Lower leg skin (tissue), 4 donors: ENCODE measurements at regions not wholly inside any gene's neighbourhood (a gene's known extent, or its start where the extent isn't known, plus 50 kb on each side); places are given as distances from the start of the nearest gene placed in this dataset.

Experiments
- DNase-seq, 2 donors: peaks; one replicate each; pipeline ENCODE4 v3.0.0-alpha.2; 2019; ENCODE audit warnings: low spot score in 2 of 2
- H3K4me3 ChIP-seq: fragments of 200-600 bp; sonication (generic); 2 replicates; pipeline ENCODE4 v1.5.1; 2017; ENCODE audit warnings: mild to moderate bottlenecking, low read depth; ENCODE audit not compliant: poor library complexity, severe bottlenecking
- CTCF ChIP-seq, 3 donors: fragments of 450-650 bp; IDR thresholded peaks; one replicate each; pipeline ENCODE4 v1.5.1; 2016; ENCODE audit warnings: antibody characterized with exemption in 3 of 3, mild to moderate bottlenecking in 3 of 3, moderate library complexity in 2 of 3
- POLR2A ChIP-seq, 2 donors: fragments of 450-650 bp; IDR thresholded peaks; one replicate each; pipeline ENCODE4 v1.6.1; 2016 to 2017; ENCODE audit warnings: antibody characterized with exemption in 2 of 2, mild to moderate bottlenecking in 1 of 2, moderate library complexity in 1 of 2
- WGBS, 2 donors: methylation state at CpG; one replicate each; pipeline ENCODE4 v1.1.5; 2018; 5-methylcytosine and 5-hydroxymethylcytosine counted together
- intact Hi-C: fragments of 100-400 bp; cut with DNase I; formaldehyde crosslinking; loops from one replicate; pipeline ENCODE4 v1.15.0; 2023; ENCODE audit warnings: low total_unique reads

GRCh38 chr12:25757037-25757665 lies 201.3 kb upstream of the RASSF8 start:
- DNase-seq, result no peak
- H3K4me3 ChIP-seq, result no peak overlapping the region
- TF ChIP-seq CTCF (IDR thresholded peaks at IDR 0.05) (no peak), POLR2A (IDR thresholded peaks at IDR 0.05) (no peak)
- intact Hi-C loops, result no loop called here
- WGBS, 2 donors, result 91 to 96% methylated on average over 1 of the region's 1 CpG

- 85 to 96% methylated on average over 2 of the region's 2 CpGs for WGBS, 2 donors
- intact Hi-C loops, result no loop called here
- H3K4me3 ChIP-seq, result no peak overlapping the region
- DNase-seq, result no peak
- TF ChIP-seq CTCF (IDR thresholded peaks at IDR 0.05), result no peak
- no peak for TF ChIP-seq POLR2A (IDR thresholded peaks at IDR 0.05)
Observed at GRCh38 chr12:25759752-25760151, 198.7 kb upstream of the RASSF8 start.

GRCh38 chr12:25761356-25761755 lies 197.1 kb upstream of the RASSF8 start:
- WGBS, 2 donors, result 50 to 56% methylated on average over 3 of the region's 3 CpGs
- intact Hi-C loops, result no loop called here
- no peak overlapping the region for H3K4me3 ChIP-seq
- no peak for DNase-seq
- TF ChIP-seq POLR2A (IDR thresholded peaks at IDR 0.05) (no peak), CTCF (IDR thresholded peaks at IDR 0.05) (no peak)

DNA sequence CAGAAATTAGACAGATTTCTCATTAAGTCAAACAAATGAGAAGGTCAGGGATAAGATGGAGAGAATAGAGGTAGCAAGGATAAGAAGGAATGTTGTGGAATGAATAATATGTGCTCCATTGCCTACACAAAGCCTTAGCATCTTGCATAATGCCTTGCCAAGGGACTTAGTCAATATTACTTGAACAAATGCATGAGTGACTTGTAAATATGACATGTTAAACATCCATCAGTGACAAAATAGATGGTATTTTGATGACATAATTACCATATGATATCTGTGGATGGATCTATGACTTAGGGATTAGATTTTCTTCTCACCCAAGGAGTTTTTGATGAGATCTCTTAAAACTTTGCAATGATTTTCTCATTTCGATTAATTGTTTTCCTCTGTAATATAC lies 194.1 kb upstream of the RASSF8 start:
- TF ChIP-seq CTCF (IDR thresholded peaks at IDR 0.05) (no peak), POLR2A (IDR thresholded peaks at IDR 0.05) (no peak)
- no peak for DNase-seq
- H3K4me3 ChIP-seq, result no peak overlapping the region
- 94 to 98% methylated on average over 1 of the region's 1 CpG for WGBS, 2 donors
- intact Hi-C loops, result no loop called here

- DNase-seq, result no peak
- intact Hi-C loops, result no loop called here
- TF ChIP-seq CTCF (IDR thresholded peaks at IDR 0.05) (no peak), POLR2A (IDR thresholded peaks at IDR 0.05) (no peak)
- 60 to 74% methylated on average over 3 of the region's 3 CpGs for WGBS, 2 donors
- H3K4me3 ChIP-seq, result no peak overlapping the region
Observed at GRCh38 chr12:25764892-25765291, 193.6 kb upstream of the RASSF8 start.

DNA sequence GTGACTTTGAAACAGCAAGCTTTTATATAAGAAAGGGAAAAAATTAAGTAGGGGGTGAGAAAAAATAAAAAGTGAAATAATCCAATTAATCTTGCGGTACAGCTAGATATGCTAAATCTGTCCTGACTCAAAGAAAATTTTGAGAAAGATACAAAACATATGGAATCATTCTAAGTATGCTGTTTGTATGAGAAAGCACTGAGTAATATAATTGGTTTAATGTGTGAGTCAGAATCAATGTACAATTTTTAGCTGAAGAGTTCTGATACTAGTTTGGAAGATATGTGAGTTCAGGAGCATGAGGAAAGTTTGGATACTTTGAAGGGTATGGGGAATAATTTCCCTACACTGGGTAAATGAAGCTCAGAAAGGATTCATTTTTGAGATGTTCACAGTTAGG lies 190.9 kb upstream of the RASSF8 start:
- no peak for DNase-seq
- intact Hi-C loops, result no loop called here
- no peak overlapping the region for H3K4me3 ChIP-seq
- WGBS, 2 donors, result 75 to 81% methylated on average over 1 of the region's 1 CpG
- TF ChIP-seq POLR2A (IDR thresholded peaks at IDR 0.05), result no peak
- TF ChIP-seq CTCF (IDR thresholded peaks at IDR 0.05), result no peak
